Coronary artery (tissue), 2 donors: ENCODE measurements at regions not wholly inside any gene's neighbourhood (a gene's known extent, or its start where the extent isn't known, plus 50 kb on each side); places are given as distances from the start of the nearest gene placed in this dataset.

Experiments used
- DNase-seq: peaks from one replicate; pipeline ENCODE4 v3.0.0-alpha.2; 2017; ENCODE audit warnings: low spot score
- H3K27ac ChIP-seq, 2 donors: fragments of 200-600 bp; sonication (generic); one replicate each; pipeline ENCODE4 v1.5.1; 2016 to 2019
- H3K4me3 ChIP-seq: fragments of 200-600 bp; sonication (generic); 2 replicates; pipeline ENCODE4 v1.5.1; 2016; ENCODE audit warnings: mild to moderate bottlenecking, moderate library complexity
- TF ChIP-seq, protein P1 (sequence below): fragments of 200-600 bp; sonication (generic); IDR thresholded peaks from one replicate; pipeline ENCODE4 v1.5.1; 2019; ENCODE audit warnings: antibody characterized with exemption

- no peak for DNase-seq
- no peak overlapping the region for H3K27ac ChIP-seq
- no peak overlapping the region for H3K4me3 ChIP-seq
- TF ChIP-seq, protein P1, sequence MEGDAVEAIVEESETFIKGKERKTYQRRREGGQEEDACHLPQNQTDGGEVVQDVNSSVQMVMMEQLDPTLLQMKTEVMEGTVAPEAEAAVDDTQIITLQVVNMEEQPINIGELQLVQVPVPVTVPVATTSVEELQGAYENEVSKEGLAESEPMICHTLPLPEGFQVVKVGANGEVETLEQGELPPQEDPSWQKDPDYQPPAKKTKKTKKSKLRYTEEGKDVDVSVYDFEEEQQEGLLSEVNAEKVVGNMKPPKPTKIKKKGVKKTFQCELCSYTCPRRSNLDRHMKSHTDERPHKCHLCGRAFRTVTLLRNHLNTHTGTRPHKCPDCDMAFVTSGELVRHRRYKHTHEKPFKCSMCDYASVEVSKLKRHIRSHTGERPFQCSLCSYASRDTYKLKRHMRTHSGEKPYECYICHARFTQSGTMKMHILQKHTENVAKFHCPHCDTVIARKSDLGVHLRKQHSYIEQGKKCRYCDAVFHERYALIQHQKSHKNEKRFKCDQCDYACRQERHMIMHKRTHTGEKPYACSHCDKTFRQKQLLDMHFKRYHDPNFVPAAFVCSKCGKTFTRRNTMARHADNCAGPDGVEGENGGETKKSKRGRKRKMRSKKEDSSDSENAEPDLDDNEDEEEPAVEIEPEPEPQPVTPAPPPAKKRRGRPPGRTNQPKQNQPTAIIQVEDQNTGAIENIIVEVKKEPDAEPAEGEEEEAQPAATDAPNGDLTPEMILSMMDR = no peak
Measured at GRCh38 chr2:75870651-75871137, 160.0 kb upstream of the GCFC2 start.

DNA sequence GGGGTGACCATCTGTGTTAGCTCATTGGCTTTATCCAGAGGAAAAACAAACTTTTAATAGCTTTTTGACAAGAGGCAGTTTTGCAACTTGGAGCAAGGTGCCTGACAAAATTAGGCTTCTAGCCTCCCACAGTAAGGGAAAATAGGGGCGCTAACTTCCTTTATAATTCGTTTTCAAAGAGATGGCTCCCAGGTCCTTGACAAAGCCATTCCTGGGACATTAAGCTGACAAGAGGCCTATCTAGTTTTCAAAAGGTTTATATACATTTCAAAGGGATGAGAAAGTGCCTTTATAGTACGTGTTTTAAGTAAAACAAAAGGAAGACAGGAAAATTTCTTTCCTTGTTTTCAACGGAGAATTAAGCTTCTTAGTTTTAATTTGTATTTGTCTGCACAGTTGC is 159.4 kb upstream of the GCFC2 start:
- TF ChIP-seq, protein P1 = no peak
- DNase-seq = no peak
- Histone ChIP-seq H3K27ac (no peak overlapping the region), H3K4me3 (no peak overlapping the region)

- H3K4me3 ChIP-seq = no peak overlapping the region
- no peak overlapping the region for H3K27ac ChIP-seq
- TF ChIP-seq, protein P1 = no peak
- no peak for DNase-seq
Measured at GRCh38 chr2:75865702-75866101, 155.0 kb upstream of the GCFC2 start.

GRCh38 chr2:75865083-75865482 is 154.4 kb upstream of the GCFC2 start:
- TF ChIP-seq, protein P1 = no peak
- H3K4me3 ChIP-seq = no peak overlapping the region
- no peak for DNase-seq

GRCh38 chr2:75862547-75862946 is 151.8 kb upstream of the GCFC2 start:
- DNase-seq = no peak
- TF ChIP-seq, protein P1 = no peak
- Histone ChIP-seq H3K4me3 (no peak overlapping the region), H3K27ac (no peak overlapping the region)

More at GRCh38 chr2:75865083-75865482, 154.4 kb upstream of the GCFC2 start:
- no peak overlapping the region for H3K27ac ChIP-seq

DNA sequence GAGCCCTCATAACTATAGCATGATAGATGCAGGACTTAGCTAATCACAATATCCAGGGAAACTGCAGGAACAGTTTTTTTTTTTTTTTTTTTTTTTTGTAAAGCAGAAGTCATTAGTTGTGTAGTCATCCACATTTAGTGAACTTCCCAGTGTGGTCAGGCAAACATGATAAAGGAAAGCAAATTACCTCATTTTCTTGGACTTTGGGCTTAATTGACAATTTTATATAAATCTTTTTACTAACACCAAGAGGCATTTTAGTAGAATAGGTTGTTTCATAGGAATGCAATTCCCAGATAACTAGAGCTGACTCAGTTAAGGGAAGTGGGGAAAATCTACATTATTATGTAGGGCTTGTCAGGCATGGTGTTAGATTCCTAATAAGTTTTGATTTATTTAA is 142.7 kb upstream of the GCFC2 start:
- TF ChIP-seq, protein P1 = no peak
- H3K4me3 ChIP-seq = no peak overlapping the region
- H3K27ac ChIP-seq = no peak overlapping the region
- no peak for DNase-seq

DNA sequence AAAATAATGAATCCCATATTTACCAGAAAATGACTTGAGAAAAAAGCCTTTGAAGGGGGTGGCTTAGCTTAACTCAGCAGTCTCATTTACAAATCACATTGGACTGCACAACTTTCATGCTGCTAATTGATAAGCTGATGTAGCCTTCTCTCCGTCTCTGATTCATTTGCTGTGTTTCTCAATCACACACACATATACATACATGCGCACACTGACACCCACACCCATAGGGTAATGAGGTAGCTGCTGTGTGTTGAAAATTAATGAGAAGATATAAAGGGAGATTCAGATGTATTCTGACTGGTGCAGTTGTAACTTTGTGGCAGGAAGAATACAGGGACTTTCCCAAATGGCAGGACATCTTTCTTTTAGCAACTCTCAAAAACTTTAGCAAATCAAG is 141.9 kb upstream of the GCFC2 start:
- Histone ChIP-seq H3K27ac (no peak overlapping the region), H3K4me3 (no peak overlapping the region)
- TF ChIP-seq, protein P1 = no peak
- DNase-seq = no peak
